ENCODE measurements at regions not wholly inside any gene's neighbourhood (a gene's known extent, or its start where the extent isn't known, plus 50 kb on each side); places are given as distances from the start of the nearest gene placed in this dataset.

DNA sequence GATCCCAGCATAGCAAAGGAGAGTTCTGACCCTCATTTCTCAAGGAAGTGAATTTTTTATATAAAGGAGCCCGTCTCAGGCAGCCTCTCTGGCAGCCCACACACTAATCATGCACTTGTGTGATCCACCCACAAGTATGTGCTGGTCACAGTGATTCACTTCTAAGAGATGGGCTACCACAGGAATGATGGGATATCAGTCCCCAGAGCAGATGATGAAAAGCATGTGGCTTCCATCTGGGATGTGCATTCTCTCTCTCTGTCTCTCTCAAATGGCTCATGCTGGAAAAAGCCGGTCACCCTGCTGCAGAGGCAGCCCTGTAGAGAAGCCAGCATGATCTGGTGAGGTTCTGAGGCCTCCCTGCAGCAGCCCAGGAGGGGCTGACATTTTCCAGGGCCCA lies 74.2 kb upstream of the ADCY2 start:
- DNase-seq (ENCODE audit: insufficient read length, low spot score), result no peak
- no peak for FAIRE-seq
- no peak for TF ChIP-seq POLR2A (IDR thresholded peaks at IDR 0.05; ENCODE audit: low read depth, low read length)

DNA sequence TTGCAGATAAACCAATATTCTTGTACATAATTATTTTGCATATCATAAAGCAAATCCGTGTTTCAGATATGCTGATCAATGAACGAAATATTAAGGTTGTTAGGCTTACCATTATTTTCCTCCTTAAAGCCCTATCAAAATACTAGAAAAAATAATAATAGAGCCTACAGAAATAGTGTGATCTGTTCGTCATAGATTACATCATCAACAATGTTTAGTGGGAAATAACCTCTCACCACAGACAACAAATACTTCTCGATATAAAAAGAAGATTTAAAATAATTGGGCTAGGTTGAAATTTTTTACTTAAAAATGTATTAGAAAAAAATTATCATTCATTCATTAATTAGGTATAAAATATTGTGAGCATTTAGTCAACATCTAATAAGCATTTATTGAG lies 71.0 kb upstream of the ADCY2 start:
- FAIRE-seq, result no peak
- no peak for TF ChIP-seq POLR2A (IDR thresholded peaks at IDR 0.05; ENCODE audit: low read depth, low read length)
- no peak for DNase-seq (ENCODE audit: insufficient read length, low spot score)

DNA sequence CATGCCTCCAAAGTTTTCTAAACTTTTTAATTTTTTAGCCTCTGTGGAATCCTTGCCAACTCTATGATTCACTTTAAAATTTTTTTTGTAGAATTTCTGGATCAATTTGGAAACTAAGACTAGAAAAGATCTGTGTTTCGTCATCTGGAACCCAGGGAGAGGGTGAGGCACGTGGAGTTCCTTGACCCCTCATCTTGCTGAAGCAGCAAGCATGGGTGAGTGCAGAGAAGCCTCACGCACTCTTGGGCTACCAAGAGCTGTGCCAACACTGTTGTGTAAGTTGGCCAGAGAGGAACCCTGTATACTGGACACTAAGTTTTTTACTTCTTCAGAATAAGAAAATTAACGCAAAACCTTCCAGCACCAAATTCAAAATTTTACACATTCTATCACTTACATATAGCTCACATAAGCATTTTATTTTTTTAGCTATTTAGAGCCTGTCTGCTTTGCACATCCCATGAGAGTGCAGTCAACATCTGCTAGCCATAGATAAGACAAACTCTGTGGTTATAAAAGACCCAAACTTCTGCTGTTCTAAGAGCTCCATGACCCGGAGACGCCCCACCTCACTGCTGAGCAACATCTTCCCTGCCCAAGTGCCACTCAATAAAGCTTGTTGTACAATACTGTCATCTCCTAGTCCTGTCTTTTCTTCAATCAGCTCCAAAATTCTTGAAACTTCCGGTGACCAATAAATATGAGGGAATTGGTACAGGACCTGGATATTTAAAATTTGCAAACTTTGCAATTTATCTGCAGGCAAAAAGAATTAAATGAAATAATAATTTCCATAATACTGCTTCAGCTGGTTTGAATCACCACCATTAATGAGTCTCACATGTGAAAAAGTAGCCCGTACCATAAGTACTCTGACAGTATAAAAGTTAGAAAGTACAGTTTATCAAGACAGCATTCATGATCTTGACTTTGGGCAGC lies 69.7 kb upstream of the ADCY2 start:
- no peak for FAIRE-seq
- DNase-seq (ENCODE audit: insufficient read length, low spot score), result no peak
- no peak for TF ChIP-seq POLR2A (IDR thresholded peaks at IDR 0.05; ENCODE audit: low read depth, low read length)

DNA sequence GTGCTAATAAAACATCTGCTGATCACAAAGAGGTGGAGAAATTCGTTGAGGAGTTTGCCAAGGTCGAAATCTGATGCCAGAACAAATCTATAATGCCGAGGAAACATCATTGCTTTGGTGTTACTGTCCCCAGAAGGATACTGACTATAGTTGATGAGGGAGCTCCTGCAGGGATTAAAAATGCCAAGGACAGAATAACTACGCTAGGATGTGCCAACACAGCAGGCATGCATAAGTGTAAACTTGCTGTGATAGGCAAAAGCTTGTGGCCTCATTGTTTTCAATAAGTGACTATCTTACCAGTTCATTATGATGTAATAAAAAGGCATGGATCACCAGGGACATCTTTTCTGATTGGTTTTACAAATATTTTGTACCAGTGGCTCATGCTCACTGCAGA lies 66.8 kb upstream of the ADCY2 start:
- no peak for FAIRE-seq
- no peak for TF ChIP-seq POLR2A (IDR thresholded peaks at IDR 0.05; ENCODE audit: low read depth, low read length)
- DNase-seq (ENCODE audit: insufficient read length, low spot score), result no peak

DNA sequence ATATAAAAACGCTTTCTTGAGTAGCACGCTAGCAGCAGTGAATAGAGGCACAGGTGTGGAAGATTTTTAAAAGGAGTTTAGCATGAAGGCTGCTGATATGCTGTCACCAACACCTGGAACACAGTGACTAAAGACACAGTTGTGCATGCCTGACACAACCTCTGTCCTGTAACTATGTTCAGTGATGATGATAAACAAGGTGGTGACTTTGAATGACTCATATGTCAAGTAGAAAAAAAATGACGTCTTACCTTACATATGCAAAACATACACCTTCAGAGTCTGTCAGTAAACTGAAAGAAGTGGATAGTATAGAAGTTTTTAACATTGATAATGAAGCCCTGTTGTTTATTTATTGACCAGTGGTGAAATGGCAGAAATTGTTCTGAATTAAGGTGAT lies 66.2 kb upstream of the ADCY2 start:
- DNase-seq (ENCODE audit: insufficient read length, low spot score) (no peak), FAIRE-seq (no peak)
- no peak for TF ChIP-seq POLR2A (IDR thresholded peaks at IDR 0.05; ENCODE audit: low read depth, low read length)

DNA sequence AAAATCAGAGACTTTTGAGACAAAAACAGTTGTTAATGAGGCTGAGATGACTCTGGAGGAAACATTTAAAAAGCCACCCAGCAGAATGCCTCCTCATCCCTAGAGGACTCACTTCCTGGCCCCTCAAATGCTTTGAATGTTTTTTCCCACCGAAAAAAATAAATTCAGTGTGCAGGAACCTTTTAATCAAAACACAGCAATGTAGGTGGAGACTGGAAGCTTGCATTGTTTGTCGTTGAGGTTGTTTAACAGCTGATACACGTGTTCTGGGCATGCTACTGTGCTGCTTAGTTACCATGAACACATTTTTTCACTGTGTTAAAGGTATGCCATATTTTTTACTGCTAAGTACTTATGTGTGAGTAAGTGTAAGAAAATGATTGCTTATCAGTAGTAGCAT lies 65.7 kb upstream of the ADCY2 start:
- FAIRE-seq, result no peak

DNA sequence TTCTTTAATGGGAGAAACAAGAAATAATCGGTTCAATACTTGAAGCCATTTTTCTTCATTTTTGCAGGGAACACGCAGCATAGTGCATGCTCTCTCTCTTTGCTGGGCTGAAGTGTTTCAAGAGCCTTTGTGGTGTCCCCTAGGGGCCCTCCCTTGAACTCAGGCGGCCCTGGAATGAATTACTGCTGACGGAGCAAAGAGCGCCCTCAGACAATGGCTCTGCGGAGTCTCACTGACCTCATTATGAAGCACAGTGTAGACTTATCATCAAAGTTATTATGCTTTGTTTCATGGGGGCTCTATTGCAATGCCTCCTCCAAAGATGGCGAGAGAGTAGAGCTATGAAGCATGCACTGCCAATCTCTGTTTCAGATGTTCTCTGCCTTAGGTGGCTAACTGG lies 64.8 kb upstream of the ADCY2 start:
- DNase-seq (ENCODE audit: insufficient read length, low spot score) (no peak), FAIRE-seq (no peak)
- no peak for TF ChIP-seq POLR2A (IDR thresholded peaks at IDR 0.05; ENCODE audit: low read depth, low read length)

More for the DNA sequence above, 65.7 kb upstream of the ADCY2 start:
- DNase-seq (ENCODE audit: insufficient read length, low spot score), result no peak
- TF ChIP-seq POLR2A (IDR thresholded peaks at IDR 0.05; ENCODE audit: low read depth, low read length), result no peak
